GM21447 (cell line): ENCODE measurements at regions not wholly inside any gene's neighbourhood (a gene's known extent, or its start where the extent isn't known, plus 50 kb on each side); places are given as distances from the start of the nearest gene placed in this dataset.
A peak's percentile ranks its signal among the peaks of the same experiment; 100 is the strongest.
"Not testable (repeated sequence)": the region's sequence is repeated elsewhere in the genome, so short reads cannot be mapped to it uniquely, and the experiment has no call there.

Experiments used
- ATAC-seq: cut with Tn5 transposase; IDR thresholded peaks from one replicate; pipeline ENCODE4 v1.9.1; 2021; ENCODE audit not compliant: unreplicated experiment

- no peak for ATAC-seq
Measured at GRCh38 chr5:15106530-15107283, 235.1 kb upstream of the ANKH start.

GRCh38 chr5:15105799-15106393, 234.3 kb upstream of the ANKH start:
- peak; percentile 83 for ATAC-seq

- no peak for ATAC-seq
Measured at GRCh38 chr5:15103864-15104263, 232.3 kb upstream of the ANKH start.

- no peak for ATAC-seq
Measured at GRCh38 chr5:15103130-15103529, 231.6 kb upstream of the ANKH start.

- ATAC-seq: no peak
Measured at GRCh38 chr5:15097552-15097951, 226.0 kb upstream of the ANKH start.

GRCh38 chr5:15096686-15097085, 225.1 kb upstream of the ANKH start:
- not testable (repeated sequence) for ATAC-seq

GRCh38 chr5:15092801-15093200, 221.2 kb upstream of the ANKH start:
- no peak for ATAC-seq

- no peak for ATAC-seq
Measured at GRCh38 chr5:15085671-15086070, 214.1 kb upstream of the ANKH start.

- ATAC-seq: no peak
Measured at GRCh38 chr5:15082096-15082495, 210.5 kb upstream of the ANKH start.

GRCh38 chr5:15080219-15080618, 208.6 kb upstream of the ANKH start:
- no peak for ATAC-seq

GRCh38 chr5:15079566-15079965, 208.0 kb upstream of the ANKH start:
- no peak for ATAC-seq

GRCh38 chr5:15074651-15075050, 203.1 kb upstream of the ANKH start:
- ATAC-seq: no peak

- no peak for ATAC-seq
Measured at GRCh38 chr5:15073453-15073852, 201.9 kb upstream of the ANKH start.

- no peak for ATAC-seq
Measured at GRCh38 chr5:15070907-15071306, 199.3 kb upstream of the ANKH start.

GRCh38 chr5:15069407-15069905, 197.9 kb upstream of the ANKH start:
- ATAC-seq: no peak

GRCh38 chr5:15065091-15065490, 193.5 kb upstream of the ANKH start:
- ATAC-seq: no peak

GRCh38 chr5:15064396-15064795, 192.8 kb upstream of the ANKH start:
- no peak for ATAC-seq

- ATAC-seq: no peak
Measured at GRCh38 chr5:15056988-15057592, 185.5 kb upstream of the ANKH start.

GRCh38 chr5:15044521-15044920, 172.9 kb upstream of the ANKH start:
- ATAC-seq: no peak

- ATAC-seq: no peak
Measured at GRCh38 chr5:15037247-15037908, 165.8 kb upstream of the ANKH start.

- no peak for ATAC-seq
Measured at GRCh38 chr5:15034379-15034778, 162.8 kb upstream of the ANKH start.

GRCh38 chr5:15031180-15031579, 159.6 kb upstream of the ANKH start:
- ATAC-seq: no peak
